Endothelial cell of umbilical vein (primary cell): ENCODE measurements at regions not wholly inside any gene's neighbourhood (a gene's known extent, or its start where the extent isn't known, plus 50 kb on each side); places are given as distances from the start of the nearest gene placed in this dataset.

Source experiments
- EZH2 ChIP-seq: IDR thresholded peaks from 2 replicates; pipeline ENCODE4 v1.6.1; 2012; ENCODE audit warnings: borderline replicate concordance, low read depth, mild to moderate bottlenecking, moderate library complexity, low read length, inconsistent platforms; ENCODE audit not compliant: severe bottlenecking
- FOS ChIP-seq: IDR thresholded peaks from 2 replicates; pipeline ENCODE4 v1.6.1; 2011; ENCODE audit warnings: mild to moderate bottlenecking, low read length, moderate library complexity, borderline replicate concordance; ENCODE audit not compliant: insufficient read depth
- GATA2 ChIP-seq: IDR thresholded peaks from 2 replicates; pipeline ENCODE4 v1.7.0; 2011; ENCODE audit warnings: low read depth, mild to moderate bottlenecking, moderate library complexity, mixed read lengths, low read length; ENCODE audit not compliant: insufficient read length, insufficient read depth
- POLR2A ChIP-seq: IDR thresholded peaks from 2 replicates; pipeline ENCODE4 v1.6.1; 2012; ENCODE audit warnings: low read depth, mild to moderate bottlenecking, control low read depth, low read length
- POLR2AphosphoS5 ChIP-seq: IDR thresholded peaks from 2 replicates; pipeline ENCODE4 v1.6.1; 2012; ENCODE audit warnings: low read depth, mild to moderate bottlenecking, control low read depth, low read length, moderate library complexity; ENCODE audit not compliant: insufficient read depth
- TF ChIP-seq, protein P1 (sequence below), 2 donors: IDR thresholded peaks; 1 replicate in 1 of 2; 2 replicates in 1 of 2; pipeline ENCODE4 v1.5.1; 2011; ENCODE audit warnings: low read length in 2 of 2, mild to moderate bottlenecking in 2 of 2, moderate library complexity in 2 of 2, control low read depth in 1 of 2, inconsistent platforms in 1 of 2, low read depth in 1 of 2; ENCODE audit not compliant: insufficient read depth in 1 of 2; ENCODE audit errors: extremely low read depth in 1 of 2
- TF ChIP-seq, protein P2 (sequence below): IDR thresholded peaks from 2 replicates; pipeline ENCODE4 v1.6.1; 2011; ENCODE audit not compliant: insufficient read depth, insufficient read length

DNA sequence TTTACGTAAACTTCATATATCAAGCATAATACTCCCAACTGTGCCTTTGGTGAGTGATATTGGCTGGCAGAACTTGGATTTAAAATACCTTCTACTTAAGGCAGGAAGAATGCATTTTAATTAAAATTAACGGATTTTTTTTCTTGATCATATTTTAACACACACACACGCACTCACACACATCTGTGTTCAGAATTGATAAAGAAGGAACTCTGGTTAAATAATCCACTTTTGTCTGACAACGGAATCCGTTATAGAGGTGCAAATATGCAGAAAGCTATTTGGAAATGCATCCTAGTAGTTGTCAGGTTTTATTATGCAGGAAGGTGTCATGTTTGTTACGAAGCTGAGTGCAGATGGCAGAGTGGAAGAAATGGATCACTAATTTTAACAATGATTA, 105.5 kb upstream of the ZNF536 start:
- TF ChIP-seq FOS (no peak), POLR2AphosphoS5 (no peak), POLR2A (no peak), EZH2 (no peak), GATA2 (no peak)
- TF ChIP-seq, protein P1, sequence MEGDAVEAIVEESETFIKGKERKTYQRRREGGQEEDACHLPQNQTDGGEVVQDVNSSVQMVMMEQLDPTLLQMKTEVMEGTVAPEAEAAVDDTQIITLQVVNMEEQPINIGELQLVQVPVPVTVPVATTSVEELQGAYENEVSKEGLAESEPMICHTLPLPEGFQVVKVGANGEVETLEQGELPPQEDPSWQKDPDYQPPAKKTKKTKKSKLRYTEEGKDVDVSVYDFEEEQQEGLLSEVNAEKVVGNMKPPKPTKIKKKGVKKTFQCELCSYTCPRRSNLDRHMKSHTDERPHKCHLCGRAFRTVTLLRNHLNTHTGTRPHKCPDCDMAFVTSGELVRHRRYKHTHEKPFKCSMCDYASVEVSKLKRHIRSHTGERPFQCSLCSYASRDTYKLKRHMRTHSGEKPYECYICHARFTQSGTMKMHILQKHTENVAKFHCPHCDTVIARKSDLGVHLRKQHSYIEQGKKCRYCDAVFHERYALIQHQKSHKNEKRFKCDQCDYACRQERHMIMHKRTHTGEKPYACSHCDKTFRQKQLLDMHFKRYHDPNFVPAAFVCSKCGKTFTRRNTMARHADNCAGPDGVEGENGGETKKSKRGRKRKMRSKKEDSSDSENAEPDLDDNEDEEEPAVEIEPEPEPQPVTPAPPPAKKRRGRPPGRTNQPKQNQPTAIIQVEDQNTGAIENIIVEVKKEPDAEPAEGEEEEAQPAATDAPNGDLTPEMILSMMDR (IDR thresholded peaks at IDR 0.05; ENCODE audit: extremely low read depth in 1 of 2, insufficient read depth in 1 of 2, low read depth in 1 of 2, low read length in 2 of 2), result no peak
- TF ChIP-seq, protein P2, sequence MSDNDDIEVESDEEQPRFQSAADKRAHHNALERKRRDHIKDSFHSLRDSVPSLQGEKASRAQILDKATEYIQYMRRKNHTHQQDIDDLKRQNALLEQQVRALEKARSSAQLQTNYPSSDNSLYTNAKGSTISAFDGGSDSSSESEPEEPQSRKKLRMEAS, result no peak
